K562 (cell line): ENCODE measurements at regions not wholly inside any gene's neighbourhood (a gene's known extent, or its start where the extent isn't known, plus 50 kb on each side); places are given as distances from the start of the nearest gene placed in this dataset.

Experiments used
- ATAC-seq: fragments of 200-7000 bp; cut with Tn5 transposase; 3 replicates; pipeline ENCODE4 v1.9.1; 2020; ENCODE audit warnings: moderate library complexity
- BruUV-seq: library from RNA; stranded (reverse); fragments of 400-500 nt; replicated peaks from 2 replicates; lab custom pipeline; 2021; lab: Mats Ljungman, UMichigan
- CTCF ChIA-PET: fragments of 300-600 bp; formaldehyde crosslinking; extraction: SDS; loops from one replicate; lab custom pipeline; 2021; ENCODE audit warnings: low intra/inter-chr PET ratio; lab: Yijun Ruan, JAX
- POLR2A ChIA-PET: fragments of 300-600, 350-650 bp; sonication (Branson Sonifier 250); formaldehyde crosslinking; extraction: SDS; loops from one replicate; lab custom pipeline; 2021; ENCODE audit warnings: antibody characterized with exemption, inconsistent platforms; lab: Yijun Ruan, JAX
- DNase-seq, 4 experiments: peaks; one replicate each; pipeline versions ENCODE4 v3.0.0 to v3.0.0-alpha.2; 2011 to 2018; ENCODE audit warnings: low spot score in 3 of 4, mixed read lengths in 3 of 4; ENCODE audit errors: extremely low read depth in 1 of 4
- FAIRE-seq: peaks from 2 replicates; lab custom pipeline; 2011; peaks lifted over from hg19 to GRCh38; lab: Jason Lieb, UNC
- H2AFZ ChIP-seq: 2 replicates; pipeline ENCODE4 v1.6.0; 2011; ENCODE audit warnings: low read depth, low read length, control low read depth, inconsistent platforms
- H3K27ac ChIP-seq: fragments of 200-600 bp; 3 replicates; pipeline ENCODE4 v1.8.0; 2011; ENCODE audit warnings: low read depth, mild to moderate bottlenecking, control low read depth, inconsistent platforms, low read length, moderate library complexity, mixed read lengths; ENCODE audit errors: extremely low read depth
- H3K27me3 ChIP-seq, 2 experiments: fragments of 300-600 bp in 1 of 2; 2 replicates in 1 of 2; 3 replicates in 1 of 2; pipeline versions ENCODE4 v1.6.0 to v1.8.0; 2011; ENCODE audit warnings: inconsistent platforms in 2 of 2, low read length in 2 of 2, mild to moderate bottlenecking in 1 of 2, mixed read lengths in 1 of 2, moderate library complexity in 1 of 2; ENCODE audit not compliant: control insufficient read depth in 2 of 2, insufficient read depth in 2 of 2
- H3K36me3 ChIP-seq: fragments of 300-600 bp; 3 replicates; pipeline ENCODE4 v1.8.0; 2011; ENCODE audit warnings: mild to moderate bottlenecking, low read length, inconsistent platforms; ENCODE audit not compliant: control insufficient read depth, insufficient read depth
- H3K4me1 ChIP-seq, 2 experiments: fragments of 200-600 bp in 1 of 2; replicated peaks in 1 of 2; 2 replicates in 1 of 2; 3 replicates in 1 of 2; pipeline versions ENCODE4 v1.5.1 to v1.8.0; 2011; ENCODE audit warnings: inconsistent platforms in 2 of 2, low read length in 2 of 2, mild to moderate bottlenecking in 1 of 2, mixed read lengths in 1 of 2, moderate library complexity in 1 of 2; ENCODE audit not compliant: control insufficient read depth in 2 of 2, insufficient read depth in 2 of 2
- H3K4me2 ChIP-seq: 2 replicates; pipeline ENCODE4 v1.6.1; 2011; ENCODE audit warnings: low read length, control low read depth, inconsistent platforms, mixed read lengths; ENCODE audit not compliant: insufficient read depth
- H3K4me3 ChIP-seq: fragments of 200-600 bp; sonication (generic), shearing (Covaris generic); 2 replicates; pipeline ENCODE4 v1.5.1; 2016; ENCODE audit warnings: control low read depth, inconsistent platforms
- H3K79me2 ChIP-seq: fragments of 200-600 bp; 3 replicates; pipeline ENCODE4 v1.8.0; 2011; ENCODE audit warnings: low read length, inconsistent platforms; ENCODE audit not compliant: control insufficient read depth, insufficient read depth
- H3K9ac ChIP-seq, 2 experiments: 2 replicates each; pipeline versions ENCODE4 v1.6.0 to v1.6.1; 2011; ENCODE audit warnings: low read depth in 2 of 2, low read length in 2 of 2, control low read depth in 1 of 2, inconsistent platforms in 1 of 2, mild to moderate bottlenecking in 1 of 2, mixed read lengths in 1 of 2; ENCODE audit not compliant: insufficient read depth in 1 of 2
- H3K9me1 ChIP-seq: one replicate; pipeline ENCODE4 v1.6.0; 2011; ENCODE audit warnings: inconsistent platforms, mild to moderate bottlenecking, low read length, moderate library complexity; ENCODE audit not compliant: control insufficient read depth, insufficient read depth
- H3K9me3 ChIP-seq: replicated peaks from 2 replicates; pipeline ENCODE4 v1.5.1; 2011; ENCODE audit warnings: low read depth, low read length, inconsistent platforms; ENCODE audit not compliant: control insufficient read depth, insufficient read depth
- H4K20me1 ChIP-seq: replicated peaks from 2 replicates; pipeline ENCODE4 v1.6.1; 2011; ENCODE audit warnings: low read length, inconsistent platforms, mixed read lengths; ENCODE audit not compliant: control insufficient read depth, insufficient read depth
- MEF2A ChIP-seq: IDR thresholded peaks from 2 replicates; pipeline ENCODE4 v1.6.1; 2011; ENCODE audit warnings: low read depth, mild to moderate bottlenecking, low read length, moderate library complexity; ENCODE audit not compliant: control insufficient read depth
- MEF2D ChIP-seq: conservative IDR thresholded peaks from 2 replicates; pipeline ENCODE4 v1.6.1; 2016; ENCODE audit warnings: low read depth, missing genetic modification characterization, missing compliant biosample characterization
- NBN ChIP-seq: fragments of 450-650 bp; IDR thresholded peaks from 2 replicates; pipeline ENCODE4 v1.6.1; 2016; ENCODE audit warnings: low read depth, mild to moderate bottlenecking
- NFE2L1 ChIP-seq: fragments of 450-650 bp; IDR thresholded peaks from 2 replicates; pipeline ENCODE4 v1.6.1; 2016; ENCODE audit warnings: missing genetic modification characterization, low read depth, mild to moderate bottlenecking, missing compliant biosample characterization, moderate library complexity, borderline replicate concordance
- THRAP3 ChIP-seq: fragments of 450-650 bp; IDR thresholded peaks from 2 replicates; pipeline ENCODE4 v1.6.1; 2016; ENCODE audit warnings: mild to moderate bottlenecking, inconsistent platforms, borderline replicate concordance
- ZNF766 ChIP-seq: fragments of 200-800 bp; sonication (Bioruptor generic); conservative IDR thresholded peaks from 2 replicates; pipeline ENCODE4 v1.6.1; 2016; ENCODE audit warnings: missing genetic modification characterization, missing compliant biosample characterization
- WGBS: fragments of 100-300 bp; shearing (Covaris generic); methylation state at CpG from one replicate; pipeline ENCODE4 v1.1.6; 2016; ENCODE audit warnings: low coverage, mixed read lengths; ENCODE audit not compliant: insufficient coverage; ENCODE audit errors: missing lambda C conversion rate; 5-methylcytosine and 5-hydroxymethylcytosine counted together
- in situ Hi-C: fragments of 300-500 bp; cut with MboI; formaldehyde crosslinking; loops from 4 replicates; pipeline ENCODE4 v1.15.0; 2018; ENCODE audit warnings: inconsistent platforms, mixed read lengths
- intact Hi-C: fragments of 100-400 bp; cut with micrococcal nuclease; formaldehyde crosslinking; loops from 2 replicates; pipeline ENCODE4 v1.14.2; 2022
- TF ChIP-seq, protein P1 (sequence below): sonication (generic); formaldehyde crosslinking; IDR thresholded peaks from 2 replicates; pipeline ENCODE4 v1.8.1; 2023; ENCODE audit warnings: mild to moderate bottlenecking, missing genetic modification reagents, moderate library complexity
- TF ChIP-seq, protein P2 (sequence below): IDR thresholded peaks from 2 replicates; pipeline ENCODE4 v1.6.1; 2011; ENCODE audit not compliant: insufficient read length; ENCODE audit errors: extremely low read depth

DNA sequence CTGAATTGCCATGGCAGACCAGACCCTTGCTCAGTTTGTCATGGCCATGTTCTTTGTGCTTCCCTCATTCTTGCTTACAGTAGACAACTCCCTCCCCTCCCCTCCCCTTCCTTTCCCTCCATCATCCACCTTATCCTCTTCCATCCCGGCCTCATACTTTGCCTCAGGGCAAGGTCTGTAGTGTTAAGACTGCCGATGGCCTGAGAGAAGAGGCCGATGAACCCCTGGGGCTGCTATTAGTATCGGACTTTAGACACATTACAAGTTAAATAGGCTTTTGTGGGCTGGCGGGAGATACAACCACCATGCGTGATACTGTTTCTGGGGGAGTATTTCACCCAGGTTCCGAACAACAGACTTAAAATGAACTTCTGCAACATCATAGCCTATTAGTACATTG, 364.5 kb upstream of the ZFHX3 start (continued):
- TF ChIP-seq, protein P1, sequence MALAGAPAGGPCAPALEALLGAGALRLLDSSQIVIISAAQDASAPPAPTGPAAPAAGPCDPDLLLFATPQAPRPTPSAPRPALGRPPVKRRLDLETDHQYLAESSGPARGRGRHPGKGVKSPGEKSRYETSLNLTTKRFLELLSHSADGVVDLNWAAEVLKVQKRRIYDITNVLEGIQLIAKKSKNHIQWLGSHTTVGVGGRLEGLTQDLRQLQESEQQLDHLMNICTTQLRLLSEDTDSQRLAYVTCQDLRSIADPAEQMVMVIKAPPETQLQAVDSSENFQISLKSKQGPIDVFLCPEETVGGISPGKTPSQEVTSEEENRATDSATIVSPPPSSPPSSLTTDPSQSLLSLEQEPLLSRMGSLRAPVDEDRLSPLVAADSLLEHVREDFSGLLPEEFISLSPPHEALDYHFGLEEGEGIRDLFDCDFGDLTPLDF (CRISPR knock-in tag) = no peak
- TF ChIP-seq MEF2A = no peak

DNA sequence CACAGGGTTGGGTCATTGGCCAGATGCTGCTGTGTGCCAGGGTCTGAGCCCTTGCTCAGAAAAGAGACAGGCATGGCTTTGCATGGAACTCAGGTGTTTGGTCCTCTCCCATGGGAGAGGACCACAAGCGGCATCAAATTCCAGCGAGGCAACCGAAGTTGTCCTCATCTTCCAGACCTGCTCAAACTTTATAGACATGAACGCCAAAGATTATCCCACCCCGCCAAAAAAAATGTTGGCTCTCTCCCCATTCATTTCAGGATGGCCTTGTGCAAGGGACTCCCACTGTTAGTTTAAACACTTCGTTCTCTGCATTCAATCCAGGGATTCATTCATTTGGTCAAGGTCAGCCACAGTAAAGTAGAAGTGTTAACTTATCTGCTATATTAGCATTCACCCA, 360.8 kb upstream of the ZFHX3 start:
- H3K4me3 ChIP-seq = no peak overlapping the region
- TF ChIP-seq NBN (no peak), THRAP3 (no peak), ZNF766 (CRISPR knock-in tag) (no peak), MEF2D (tag) (no peak), NFE2L1 (tag) (no peak)
- TF ChIP-seq, protein P2, sequence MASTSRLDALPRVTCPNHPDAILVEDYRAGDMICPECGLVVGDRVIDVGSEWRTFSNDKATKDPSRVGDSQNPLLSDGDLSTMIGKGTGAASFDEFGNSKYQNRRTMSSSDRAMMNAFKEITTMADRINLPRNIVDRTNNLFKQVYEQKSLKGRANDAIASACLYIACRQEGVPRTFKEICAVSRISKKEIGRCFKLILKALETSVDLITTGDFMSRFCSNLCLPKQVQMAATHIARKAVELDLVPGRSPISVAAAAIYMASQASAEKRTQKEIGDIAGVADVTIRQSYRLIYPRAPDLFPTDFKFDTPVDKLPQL = no peak
- in situ Hi-C loops (no loop called here), intact Hi-C loops (no loop called here)
- no peak overlapping the region for H3K4me2 ChIP-seq
- BruUV-seq = no TSS peak
- H3K4me1 ChIP-seq = no peaks in the 10 kb centered on the region
- no peaks in the 10 kb centered on the region for H4K20me1 ChIP-seq
- ChIA-PET CTCF (no interaction called here), POLR2A (no interaction called here)
- H3K36me3 ChIP-seq = no peaks in the 10 kb centered on the region
- no peak for DNase-seq
- no peak overlapping the region for H2AFZ ChIP-seq
- H3K9ac ChIP-seq = no peak overlapping the region
- H3K79me2 ChIP-seq = no peaks in the 10 kb centered on the region
- H3K9me1 ChIP-seq = no peaks in the 10 kb centered on the region
- H3K9me3 ChIP-seq = no peaks in the 10 kb centered on the region
- peaks cover 0 to 10% of the 10 kb centered on the region in 2 experiments; a peak in 2 of 5 replicates for H3K27me3 ChIP-seq
- no peak for FAIRE-seq
- WGBS = 3% methylated on average over 6 of the region's 6 CpGs
- ATAC-seq = no peak
- H3K27ac ChIP-seq = no peak overlapping the region
